ENCODE measurements at regions not wholly inside any gene's neighbourhood (a gene's known extent, or its start where the extent isn't known, plus 50 kb on each side); places are given as distances from the start of the nearest gene placed in this dataset.

- TF ChIP-seq CTCF (IDR thresholded peaks at IDR 0.05; ENCODE audit: insufficient read depth, low read depth, low read length, missing control alignments), result no peak
- DNase-seq (ENCODE audit: low read depth), result no peak
- H3K4me3 ChIP-seq (ENCODE audit: low read length), result no peak overlapping the region
These were observed 221.6 kb downstream of the DMRT2 start for GRCh38 chr9:1271786-1272185.

- no peak overlapping the region for H3K4me3 ChIP-seq (ENCODE audit: low read length)
- DNase-seq (ENCODE audit: low read depth), result no peak
- no peak for TF ChIP-seq CTCF (IDR thresholded peaks at IDR 0.05; ENCODE audit: insufficient read depth, low read depth, low read length, missing control alignments)
These were observed 222.3 kb downstream of the DMRT2 start for GRCh38 chr9:1272488-1272887.

- no peak overlapping the region for H3K4me3 ChIP-seq (ENCODE audit: low read length)
- DNase-seq (ENCODE audit: low read depth), result peak; percentile 24
- TF ChIP-seq CTCF (IDR thresholded peaks at IDR 0.05; ENCODE audit: insufficient read depth, low read depth, low read length, missing control alignments), result no peak
These were observed 223.7 kb downstream of the DMRT2 start for GRCh38 chr9:1273859-1274258.

- H3K4me3 ChIP-seq (ENCODE audit: low read length), result no peak overlapping the region
- no peak for TF ChIP-seq CTCF (IDR thresholded peaks at IDR 0.05; ENCODE audit: insufficient read depth, low read depth, low read length, missing control alignments)
- no peak for DNase-seq (ENCODE audit: low read depth)
These were observed 224.2 kb downstream of the DMRT2 start for GRCh38 chr9:1274334-1274733.

GRCh38 chr9:1276474-1276873 lies 226.3 kb downstream of the DMRT2 start:
- no peak overlapping the region for H3K4me3 ChIP-seq (ENCODE audit: low read length)
- no peak for TF ChIP-seq CTCF (IDR thresholded peaks at IDR 0.05; ENCODE audit: insufficient read depth, low read depth, low read length, missing control alignments)
- no peak for DNase-seq (ENCODE audit: low read depth)

- no peak for DNase-seq (ENCODE audit: low read depth)
- H3K4me3 ChIP-seq (ENCODE audit: low read length), result no peak overlapping the region
- TF ChIP-seq CTCF (IDR thresholded peaks at IDR 0.05; ENCODE audit: insufficient read depth, low read depth, low read length, missing control alignments), result no peak
These were observed 234.6 kb downstream of the DMRT2 start for GRCh38 chr9:1284727-1285126.

- no peak for TF ChIP-seq CTCF (IDR thresholded peaks at IDR 0.05; ENCODE audit: insufficient read depth, low read depth, low read length, missing control alignments)
These were observed 235.4 kb downstream of the DMRT2 start for GRCh38 chr9:1285526-1285925.

More at GRCh38 chr9:1285526-1285925, 235.4 kb downstream of the DMRT2 start:
- H3K4me3 ChIP-seq (ENCODE audit: low read length), result no peak overlapping the region
- DNase-seq (ENCODE audit: low read depth), result no peak
